GM12892 (cell line): ENCODE measurements at regions not wholly inside any gene's neighbourhood (a gene's known extent, or its start where the extent isn't known, plus 50 kb on each side); places are given as distances from the start of the nearest gene placed in this dataset.

Experiments used
- POLR2A ChIP-seq: IDR thresholded peaks from 2 replicates; pipeline ENCODE4 v1.6.1; 2011; ENCODE audit warnings: low read depth, low read length, control low read depth
- TAF1 ChIP-seq: IDR thresholded peaks from 2 replicates; pipeline ENCODE4 v1.6.1; 2011; ENCODE audit warnings: low read depth, mild to moderate bottlenecking, control low read depth, low read length, borderline replicate concordance

- no peak for TF ChIP-seq POLR2A
- no peak for TF ChIP-seq TAF1
Observed at GRCh38 chr11:97069160-97069559, 679.3 kb downstream of the JRKL start.
